ENCODE measurements at regions not wholly inside any gene's neighbourhood (a gene's known extent, or its start where the extent isn't known, plus 50 kb on each side); places are given as distances from the start of the nearest gene placed in this dataset.

DNA sequence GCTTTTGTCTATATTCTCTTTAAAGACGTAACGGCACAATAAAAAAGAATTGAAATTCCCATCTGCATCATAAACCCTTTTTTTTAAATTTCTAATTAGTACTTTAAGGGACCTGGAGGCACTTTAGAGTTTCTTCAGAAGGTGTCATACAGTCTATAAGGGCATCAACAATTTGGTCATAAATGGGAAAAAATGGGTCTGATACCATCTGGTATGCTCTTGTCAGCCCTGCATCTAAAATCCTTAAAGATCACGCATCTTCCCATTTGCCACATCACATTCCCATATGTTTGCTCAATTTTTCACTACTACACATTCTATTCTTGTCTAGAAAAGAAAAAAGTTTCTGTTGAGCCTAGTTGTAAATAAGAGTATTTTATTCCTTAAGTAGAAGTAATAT, 53.8 kb downstream of the COX7C start:
- no peak for TF ChIP-seq Cebpa-rat (IDR thresholded peaks at IDR 0.05)
- no peak overlapping the region for H3K4me3 ChIP-seq
- no peaks in the 10 kb centered on the region for H3K36me3 ChIP-seq
- no peaks in the 10 kb centered on the region for H3K9me3 ChIP-seq (replicated peaks in 1 of 11)
- no peaks in the 10 kb centered on the region for H3K27me3 ChIP-seq
- no peak overlapping the region for H3K4me2 ChIP-seq
- H3K4me1 ChIP-seq = peaks cover 0 to under 1% (median 0%) of the 10 kb centered on the region in 10 experiments; a peak in 1 of 20 replicates
- H3K27ac ChIP-seq = no peak overlapping the region
- no peak overlapping the region for H3K9ac ChIP-seq
- no peaks in the 10 kb centered on the region for H4K20me1 ChIP-seq

DNA sequence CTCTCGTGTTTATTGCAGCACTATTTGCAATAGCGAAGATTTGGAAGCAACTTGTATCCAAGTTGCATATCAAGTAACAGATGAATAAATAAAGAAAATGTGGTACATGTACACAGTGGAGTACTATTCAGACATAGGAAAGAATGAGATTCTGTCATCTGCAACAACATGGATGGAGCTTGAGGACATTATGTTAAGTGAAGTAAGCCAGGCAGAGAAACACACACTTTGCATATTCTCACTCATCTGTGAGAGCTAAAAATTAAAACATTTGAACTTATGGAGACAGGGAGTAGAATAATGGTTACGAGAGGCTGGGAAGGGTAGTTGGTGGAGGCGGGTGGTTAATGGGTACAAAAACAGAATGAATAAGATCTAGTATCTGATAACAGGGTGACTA, 56.3 kb downstream of the COX7C start:
- H3K27me3 ChIP-seq = no peaks in the 10 kb centered on the region
- H3K4me1 ChIP-seq = no peaks in the 10 kb centered on the region
- no peak overlapping the region for H3K4me3 ChIP-seq
- H3K9me3 ChIP-seq (replicated peaks in 1 of 11) = no peaks in the 10 kb centered on the region
- no peak overlapping the region for H3K9ac ChIP-seq
- TF ChIP-seq Cebpa-rat (IDR thresholded peaks at IDR 0.05) = no peak
- no peaks in the 10 kb centered on the region for H3K36me3 ChIP-seq
- H3K27ac ChIP-seq = no peak overlapping the region
- no peak overlapping the region for H3K4me2 ChIP-seq
- H4K20me1 ChIP-seq = no peaks in the 10 kb centered on the region

DNA sequence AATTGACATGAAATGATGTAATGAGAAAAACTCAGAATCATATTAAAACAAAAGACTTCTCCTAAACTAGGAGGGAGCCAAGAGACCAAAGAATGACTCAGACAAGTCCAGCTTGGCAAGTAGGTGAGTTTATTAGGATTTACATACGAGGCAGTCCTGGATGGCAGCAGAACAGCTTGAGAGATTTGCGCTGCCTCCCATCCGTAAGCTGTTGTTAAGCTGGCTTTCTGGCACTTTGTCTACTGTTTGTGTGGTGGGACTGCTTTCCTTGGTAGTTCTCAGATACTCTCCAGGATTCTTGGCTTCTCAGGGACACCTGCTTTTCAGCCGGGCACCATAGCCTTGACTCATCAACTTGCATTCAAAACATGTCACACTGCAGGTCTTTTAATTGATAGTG, 57.6 kb downstream of the COX7C start:
- Histone ChIP-seq H3K4me2 (no peak overlapping the region), H3K4me3 (no peak overlapping the region), H3K27me3 (no peaks in the 10 kb centered on the region), H3K27ac (no peak overlapping the region), H3K36me3 (no peaks in the 10 kb centered on the region), H3K9ac (no peak overlapping the region), H3K9me3 (replicated peaks in 1 of 11) (no peaks in the 10 kb centered on the region), H4K20me1 (no peaks in the 10 kb centered on the region), H3K4me1 (no peaks in the 10 kb centered on the region)
- TF ChIP-seq Cebpa-rat (IDR thresholded peaks at IDR 0.05) = no peak

DNA sequence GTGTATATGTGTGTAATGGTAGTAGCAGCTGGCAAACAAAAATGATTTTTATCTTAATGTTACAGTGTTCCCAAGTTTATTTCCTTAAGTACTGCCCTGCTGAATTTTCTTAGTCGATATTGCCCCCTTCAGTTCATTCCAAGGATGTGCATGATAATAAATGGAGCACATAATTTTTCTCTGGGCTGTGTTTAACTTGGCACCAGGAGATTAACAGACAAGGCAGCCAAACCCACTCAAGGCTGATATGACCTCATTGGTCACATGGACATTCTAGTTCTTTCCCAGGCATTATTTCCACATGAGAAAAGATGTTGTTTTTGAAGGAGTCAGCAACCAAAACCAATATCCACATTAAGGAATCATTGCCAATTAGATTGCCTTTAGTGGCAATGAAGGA, 61.8 kb downstream of the COX7C start:
- Histone ChIP-seq H3K9ac (no peak overlapping the region), H3K27ac (no peak overlapping the region)
- TF ChIP-seq Cebpa-rat (IDR thresholded peaks at IDR 0.05) = no peak

DNA sequence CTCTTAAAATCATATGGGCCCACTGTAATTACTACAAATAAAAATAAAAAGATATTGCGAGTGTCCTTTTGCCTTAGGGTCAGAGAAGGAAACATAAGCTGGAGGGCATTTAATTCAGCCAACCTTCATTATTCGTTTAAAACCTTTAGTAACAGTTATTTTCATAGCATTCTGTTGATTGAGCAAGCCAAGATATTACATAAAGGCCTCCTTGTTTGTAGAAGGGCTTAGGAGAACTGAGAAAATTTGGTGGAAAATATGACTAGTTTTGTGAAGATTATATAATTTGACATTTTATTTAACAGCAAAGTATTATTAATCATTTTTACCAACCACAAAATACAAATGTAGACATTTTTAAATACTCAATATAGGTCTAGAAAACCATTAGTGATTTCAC, 62.2 kb downstream of the COX7C start:
- Histone ChIP-seq H3K4me1 (no peaks in the 10 kb centered on the region), H4K20me1 (no peaks in the 10 kb centered on the region), H3K4me2 (no peak overlapping the region), H3K27ac (no peak overlapping the region), H3K9me3 (replicated peaks in 1 of 11) (no peaks in the 10 kb centered on the region), H3K9ac (no peak overlapping the region), H3K4me3 (no peak overlapping the region), H3K36me3 (no peaks in the 10 kb centered on the region), H3K27me3 (no peaks in the 10 kb centered on the region)
- TF ChIP-seq Cebpa-rat (IDR thresholded peaks at IDR 0.05) = no peak

More for the DNA sequence above, 61.8 kb downstream of the COX7C start:
- H3K27me3 ChIP-seq = no peaks in the 10 kb centered on the region
- no peaks in the 10 kb centered on the region for H3K4me1 ChIP-seq
- H3K9me3 ChIP-seq (replicated peaks in 1 of 11) = no peaks in the 10 kb centered on the region
- no peaks in the 10 kb centered on the region for H4K20me1 ChIP-seq
- H3K36me3 ChIP-seq = no peaks in the 10 kb centered on the region
- H3K4me3 ChIP-seq = no peak overlapping the region
- H3K4me2 ChIP-seq = no peak overlapping the region

DNA sequence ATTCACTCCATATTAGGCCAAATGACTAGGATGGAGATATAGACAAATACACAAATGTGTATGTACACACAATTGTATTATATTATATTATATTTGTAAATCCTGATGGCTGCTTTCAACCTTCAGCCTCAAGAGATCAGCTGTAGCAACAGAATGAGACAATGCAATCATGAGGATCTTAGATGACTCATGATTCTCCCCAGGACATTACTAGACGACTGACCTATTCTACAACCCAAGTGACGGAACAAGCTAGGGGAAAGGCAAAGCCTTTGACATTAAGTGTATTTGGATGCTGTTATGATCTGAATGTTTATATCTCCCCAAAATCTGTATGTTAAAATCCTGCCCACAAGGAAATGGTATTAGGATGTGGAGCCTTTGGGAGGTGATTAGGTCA, 66.5 kb downstream of the COX7C start:
- Histone ChIP-seq H4K20me1 (no peaks in the 10 kb centered on the region), H3K9ac (no peak overlapping the region), H3K9me3 (replicated peaks in 1 of 11) (no peaks in the 10 kb centered on the region), H3K36me3 (no peaks in the 10 kb centered on the region), H3K4me3 (no peak overlapping the region), H3K4me1 (no peaks in the 10 kb centered on the region), H3K4me2 (no peak overlapping the region), H3K27me3 (no peaks in the 10 kb centered on the region), H3K27ac (no peak overlapping the region)
- TF ChIP-seq Cebpa-rat (IDR thresholded peaks at IDR 0.05) = no peak

DNA sequence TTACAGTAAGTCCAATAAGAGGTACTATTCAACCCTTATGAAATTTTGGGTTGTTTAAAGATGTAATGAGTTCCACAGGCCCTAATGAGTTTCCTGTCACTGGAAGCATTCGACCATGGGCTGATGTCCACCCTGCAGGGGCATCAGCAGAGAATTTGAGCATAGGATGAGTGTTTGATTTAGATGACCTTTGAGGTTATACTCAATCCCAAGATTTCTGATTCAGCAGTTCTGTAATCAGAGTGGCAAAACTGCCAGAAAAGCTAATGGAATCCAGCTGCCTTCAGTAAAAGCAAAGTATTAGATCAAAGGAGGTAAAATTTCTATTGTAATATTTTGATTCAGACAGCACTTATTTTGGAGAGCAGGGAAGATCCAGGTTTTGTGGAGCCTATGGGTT, 68.3 kb downstream of the COX7C start:
- Histone ChIP-seq H3K9me3 (replicated peaks in 1 of 11) (no peaks in the 10 kb centered on the region), H3K4me2 (no peak overlapping the region), H3K27ac (no peak overlapping the region), H3K4me3 (no peak overlapping the region), H3K9ac (no peak overlapping the region), H3K27me3 (no peaks in the 10 kb centered on the region), H3K36me3 (no peaks in the 10 kb centered on the region), H3K4me1 (no peaks in the 10 kb centered on the region), H4K20me1 (no peaks in the 10 kb centered on the region)
- no peak for TF ChIP-seq Cebpa-rat (IDR thresholded peaks at IDR 0.05)

DNA sequence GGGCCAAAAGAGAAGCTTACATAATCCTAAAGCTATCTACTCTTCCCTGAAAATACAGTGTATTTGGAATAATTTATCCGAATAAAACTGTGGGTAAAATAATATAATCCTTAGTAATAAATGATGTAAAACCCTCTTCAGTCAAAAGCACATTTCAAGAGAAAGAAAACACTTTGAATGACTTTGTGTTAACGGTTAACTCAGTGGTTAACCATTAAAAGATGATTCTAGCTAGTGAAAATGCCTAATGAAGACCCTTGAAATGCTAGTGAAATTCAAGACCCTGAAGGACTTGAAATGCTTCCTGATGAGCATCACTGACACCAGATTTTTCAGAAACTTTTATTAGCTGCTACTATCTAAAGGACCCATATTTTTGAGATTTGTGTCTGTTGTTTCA, 70.7 kb downstream of the COX7C start:
- TF ChIP-seq Cebpa-rat (IDR thresholded peaks at IDR 0.05) = no peak
- Histone ChIP-seq H3K9ac (no peak overlapping the region), H3K4me2 (no peak overlapping the region), H3K27ac (no peak overlapping the region), H4K20me1 (no peaks in the 10 kb centered on the region), H3K9me3 (replicated peaks in 1 of 11) (no peaks in the 10 kb centered on the region; a peak in 1 of 22 replicates), H3K36me3 (no peaks in the 10 kb centered on the region), H3K4me1 (no peaks in the 10 kb centered on the region), H3K27me3 (no peaks in the 10 kb centered on the region), H3K4me3 (no peak overlapping the region)

DNA sequence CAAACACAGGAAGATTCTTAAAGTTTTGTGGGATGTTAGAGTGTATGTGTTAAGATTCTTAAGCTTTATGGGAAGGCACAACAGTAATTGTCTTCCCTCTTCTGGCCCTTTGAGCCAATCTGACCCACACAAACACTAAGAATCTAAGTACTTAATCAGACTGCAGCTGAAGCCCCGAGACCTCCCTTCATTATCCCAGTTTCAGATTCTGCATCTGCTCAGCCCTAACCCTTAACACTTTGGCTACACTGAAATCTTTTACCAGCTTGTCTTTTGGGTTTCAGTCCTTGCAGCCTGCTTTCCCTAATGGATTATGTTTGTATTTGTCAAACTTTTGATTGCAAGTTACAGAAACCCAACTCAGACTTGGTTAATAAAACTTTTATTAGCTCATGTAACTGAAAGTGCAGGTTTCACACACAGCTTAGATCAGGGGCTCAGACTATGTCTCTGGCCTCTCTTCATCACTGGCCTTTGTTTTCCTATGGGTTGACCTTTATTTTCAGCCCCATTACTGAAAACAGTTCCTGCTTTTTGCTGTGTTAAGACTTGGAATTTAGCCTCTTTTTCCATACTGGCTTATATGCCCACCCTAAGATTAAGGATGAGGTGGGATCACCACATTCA, 71.5 kb downstream of the COX7C start:
- Histone ChIP-seq H3K9ac (no peak overlapping the region), H3K9me3 (replicated peaks in 1 of 11) (no peaks in the 10 kb centered on the region; a peak in 1 of 22 replicates), H3K27me3 (no peaks in the 10 kb centered on the region), H3K4me3 (no peak overlapping the region), H3K27ac (no peak overlapping the region), H3K36me3 (no peaks in the 10 kb centered on the region), H3K4me1 (no peaks in the 10 kb centered on the region), H3K4me2 (no peak overlapping the region), H4K20me1 (no peaks in the 10 kb centered on the region)
- TF ChIP-seq Cebpa-rat (IDR thresholded peaks at IDR 0.05) = no peak

DNA sequence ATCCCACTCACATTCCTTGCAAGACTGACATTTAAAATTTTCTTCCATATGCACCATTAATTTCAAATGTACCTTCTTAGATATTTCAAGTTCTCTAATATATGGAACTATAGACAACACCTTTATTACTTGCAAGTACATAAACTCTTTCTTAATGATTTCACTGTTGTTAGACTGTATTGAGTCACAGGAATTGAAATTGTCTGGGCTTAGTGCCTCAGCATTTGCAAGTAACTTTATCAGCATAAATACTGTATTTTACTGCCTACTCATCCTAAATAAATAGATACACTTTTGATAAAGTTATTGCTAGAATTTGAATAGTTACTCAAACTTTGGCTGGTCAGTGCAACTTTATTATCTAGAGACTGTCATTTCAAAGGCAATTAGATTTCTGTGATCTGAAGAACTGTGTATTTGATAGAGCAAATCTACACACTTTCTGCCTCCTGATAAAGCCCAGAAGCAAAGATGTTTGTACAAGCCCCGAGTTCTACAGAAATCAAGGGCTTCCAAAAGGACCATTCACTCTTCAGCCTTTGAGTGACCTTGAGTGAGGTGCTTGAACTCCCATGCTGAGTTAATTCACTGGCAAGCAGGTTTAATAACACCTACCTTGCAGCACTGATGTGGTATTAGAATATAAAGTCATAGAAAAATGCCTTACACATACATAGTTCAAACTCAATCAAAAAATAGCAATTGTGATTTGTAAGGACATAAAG, 91.6 kb downstream of the COX7C start:
- H3K4me1 ChIP-seq = no peaks in the 10 kb centered on the region
- no peak for TF ChIP-seq Cebpa-rat (IDR thresholded peaks at IDR 0.05)
- no peak overlapping the region for H3K4me3 ChIP-seq

More for the DNA sequence above, 91.6 kb downstream of the COX7C start:
- no peaks in the 10 kb centered on the region for H3K36me3 ChIP-seq
- H3K27ac ChIP-seq = no peak overlapping the region
- no peak overlapping the region for H3K4me2 ChIP-seq
- H4K20me1 ChIP-seq = no peaks in the 10 kb centered on the region
- no peaks in the 10 kb centered on the region for H3K27me3 ChIP-seq
- no peaks in the 10 kb centered on the region for H3K9me3 ChIP-seq (replicated peaks in 1 of 11)
- H3K9ac ChIP-seq = no peak overlapping the region

Measured in BLaER1 treated with 17β-estradiol and CSF1 and Interleukin-3, amounts not matched to agents 10 nM and 100 nM (cell line).